Cardiac muscle cell (in vitro differentiated cells and primary cell): ENCODE measurements at regions not wholly inside any gene's neighbourhood (a gene's known extent, or its start where the extent isn't known, plus 50 kb on each side); places are given as distances from the start of the nearest gene placed in this dataset.
A peak's percentile ranks its signal among the peaks of the same experiment; 100 is the strongest.

Experiments
- DNase-seq, 2 donors: peaks; one replicate each; pipeline versions ENCODE4 v3.0.0 to v3.0.0-alpha.2; 2010 to 2017; ENCODE audit warnings: low read depth in 1 of 2, low spot score in 1 of 2
- H3K27ac ChIP-seq: fragments of 200-600 bp; sonication (generic); 2 replicates; pipeline ENCODE4 v1.5.1; 2016
- H3K27me3 ChIP-seq: fragments of 200-600 bp; sonication (generic); 2 replicates; pipeline ENCODE4 v1.6.0; 2016; ENCODE audit warnings: control low read depth
- H3K36me3 ChIP-seq: fragments of 200-600 bp; sonication (generic); 2 replicates; pipeline ENCODE4 v1.5.1; 2016; ENCODE audit warnings: control low read depth
- H3K4me1 ChIP-seq: fragments of 200-600 bp; sonication (generic); 2 replicates; pipeline ENCODE4 v1.8.1; 2017; ENCODE audit warnings: low read depth, mild to moderate bottlenecking, mixed run types
- H3K4me3 ChIP-seq: fragments of 200-600 bp; sonication (generic); 2 replicates; pipeline ENCODE4 v1.5.1; 2016; ENCODE audit warnings: mild to moderate bottlenecking
- H3K9me3 ChIP-seq: fragments of 200-600 bp; sonication (generic); 2 replicates; pipeline ENCODE4 v1.5.1; 2017; ENCODE audit warnings: low read depth, mild to moderate bottlenecking, control low read depth
- CTCF ChIP-seq: IDR thresholded peaks from 2 replicates; pipeline ENCODE4 v1.5.1; 2012; ENCODE audit warnings: low read depth, mild to moderate bottlenecking, low read length

- no peak for TF ChIP-seq CTCF
- no peaks in the 10 kb centered on the region for H3K36me3 ChIP-seq
- H3K9me3 ChIP-seq, result no peaks in the 10 kb centered on the region
Measured at GRCh38 chr4:125507141-125507540, 192.4 kb downstream of the FAT4 start.

DNA sequence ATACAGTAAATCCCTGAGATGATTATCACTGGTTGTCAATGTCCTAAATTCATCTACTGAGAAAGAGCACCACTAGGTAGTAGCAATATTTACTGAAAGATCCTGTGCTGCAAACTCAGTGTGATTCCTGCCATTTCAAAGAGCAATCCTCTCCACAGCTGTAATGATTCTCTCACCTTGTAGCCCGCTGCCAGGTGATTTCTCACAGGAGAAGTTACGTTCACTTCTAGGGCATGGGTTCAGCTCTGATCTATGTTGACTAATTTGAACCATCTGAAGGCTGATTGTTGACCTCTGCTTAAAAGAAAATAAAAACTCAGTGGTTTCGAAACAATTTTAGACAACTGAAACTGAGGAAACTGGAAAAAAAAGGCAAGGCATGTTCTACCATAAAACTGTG, 197.0 kb downstream of the FAT4 start:
- no peaks in the 10 kb centered on the region for H3K27me3 ChIP-seq

More at GRCh38 chr4:125507141-125507540, 192.4 kb downstream of the FAT4 start:
- no peak overlapping the region for H3K4me3 ChIP-seq
- no peak overlapping the region for H3K27ac ChIP-seq
- no peaks in the 10 kb centered on the region for H3K27me3 ChIP-seq
- DNase-seq, result no peak
- no peaks in the 10 kb centered on the region for H3K4me1 ChIP-seq

DNA sequence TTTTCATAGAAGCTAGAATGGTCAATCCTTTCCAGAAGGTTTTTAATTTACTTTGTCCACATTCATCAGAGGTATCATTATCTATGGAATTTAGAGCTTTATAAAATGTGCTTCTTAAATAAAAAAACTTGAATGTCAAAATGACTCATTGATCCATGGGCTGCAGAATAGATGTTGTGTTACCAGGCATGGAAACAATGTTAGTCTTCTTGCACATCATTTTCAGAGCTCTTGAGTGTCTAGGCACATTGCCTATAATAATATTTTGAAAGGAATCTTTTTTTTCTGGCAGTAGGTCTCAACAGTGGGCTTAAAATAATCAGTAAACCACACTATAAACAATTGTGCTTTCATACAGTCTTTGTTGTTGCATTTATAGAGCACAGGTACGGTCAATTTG, 200.3 kb downstream of the FAT4 start:
- Histone ChIP-seq H3K27ac (no peak overlapping the region), H3K4me3 (no peak overlapping the region), H3K4me1 (no peaks in the 10 kb centered on the region), H3K36me3 (no peaks in the 10 kb centered on the region), H3K9me3 (no peaks in the 10 kb centered on the region), H3K27me3 (no peaks in the 10 kb centered on the region)
- TF ChIP-seq CTCF, result no peak
- DNase-seq, result no peak

More for the DNA sequence above, 197.0 kb downstream of the FAT4 start:
- Histone ChIP-seq H3K9me3 (no peaks in the 10 kb centered on the region), H3K4me3 (no peak overlapping the region), H3K27ac (no peak overlapping the region), H3K4me1 (no peaks in the 10 kb centered on the region), H3K36me3 (no peaks in the 10 kb centered on the region)
- no peak for DNase-seq
- TF ChIP-seq CTCF, result no peak

DNA sequence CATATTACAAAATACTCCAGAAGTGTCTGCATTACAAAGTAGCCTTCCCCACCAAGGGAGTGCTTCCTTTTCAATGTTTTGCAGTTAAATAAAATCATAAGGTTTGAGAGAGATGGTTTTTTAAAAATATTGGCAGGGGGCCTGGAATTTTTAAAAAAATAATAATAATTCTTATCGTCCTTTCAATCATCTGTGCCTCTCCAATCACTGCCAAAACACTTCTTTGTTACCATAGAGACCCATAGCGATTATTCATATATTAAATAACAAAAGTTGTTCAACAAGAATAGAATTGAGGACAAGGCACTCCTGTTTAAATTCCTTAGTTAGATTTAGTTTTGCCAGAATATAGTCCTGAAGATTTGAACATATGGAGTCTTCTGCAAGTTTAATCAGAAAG, 203.1 kb downstream of the FAT4 start:
- no peaks in the 10 kb centered on the region for H3K36me3 ChIP-seq
- no peaks in the 10 kb centered on the region for H3K4me1 ChIP-seq
- H3K9me3 ChIP-seq, result no peaks in the 10 kb centered on the region
- DNase-seq, result peak in 1 of 2 donors; percentile 21
- no peak overlapping the region for H3K4me3 ChIP-seq
- TF ChIP-seq CTCF, result no peak
- no peak overlapping the region for H3K27ac ChIP-seq
- no peaks in the 10 kb centered on the region for H3K27me3 ChIP-seq

DNA sequence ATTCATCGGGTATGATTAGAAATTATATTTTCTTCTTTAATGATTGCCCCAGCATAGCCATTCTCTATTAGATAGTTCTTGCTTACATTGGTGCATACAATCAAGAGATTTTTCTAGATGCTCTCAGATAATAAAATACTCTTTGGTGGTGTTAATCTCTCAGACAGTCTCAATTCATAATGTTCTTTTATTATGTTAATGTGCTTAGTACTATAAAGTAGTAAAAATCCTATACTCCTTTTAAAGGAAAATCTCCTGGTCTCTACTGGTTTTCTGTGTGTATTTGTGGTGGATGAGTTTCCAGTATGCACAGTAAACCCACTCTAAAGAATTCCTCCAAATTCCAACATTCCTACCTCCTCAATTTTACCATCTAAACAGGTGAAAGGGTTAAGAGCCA, 203.5 kb downstream of the FAT4 start:
- TF ChIP-seq CTCF, result no peak
- DNase-seq, result no peak
- H3K4me3 ChIP-seq, result no peak overlapping the region
- H3K27ac ChIP-seq, result no peak overlapping the region
- H3K27me3 ChIP-seq, result no peaks in the 10 kb centered on the region
- no peaks in the 10 kb centered on the region for H3K4me1 ChIP-seq
- H3K9me3 ChIP-seq, result no peaks in the 10 kb centered on the region
- no peaks in the 10 kb centered on the region for H3K36me3 ChIP-seq
